ENCODE measurements at regions not wholly inside any gene's neighbourhood (a gene's known extent, or its start where the extent isn't known, plus 50 kb on each side); places are given as distances from the start of the nearest gene placed in this dataset.

DNA sequence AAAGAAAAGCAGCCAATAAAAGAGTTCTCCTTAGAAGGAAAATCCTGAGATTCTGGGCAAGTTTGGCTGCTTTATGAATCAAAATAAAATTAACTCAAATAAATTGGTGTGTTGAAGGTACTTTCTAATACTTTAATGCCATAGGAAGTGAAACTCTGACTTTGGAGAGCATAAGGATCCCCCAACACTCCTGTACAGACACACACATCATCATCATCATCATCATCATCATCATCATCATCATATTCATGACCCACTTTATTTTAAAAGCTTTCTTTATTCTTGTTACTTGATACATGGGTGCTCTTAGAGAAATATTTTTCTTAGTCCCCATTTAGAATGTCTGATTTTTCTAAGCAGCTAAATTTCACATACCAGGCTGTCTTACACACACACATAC is 283.1 kb upstream of the CYRIA start:
- TF ChIP-seq YY1 (IDR thresholded peaks at IDR 0.05; ENCODE audit: insufficient read depth, insufficient read length), result no peak
- TF ChIP-seq SUZ12 (IDR thresholded peaks at IDR 0.05; ENCODE audit: extremely low read depth, insufficient read depth, insufficient read length), result no peak
- TF ChIP-seq ZNF274 (IDR thresholded peaks at IDR 0.05; ENCODE audit: low read depth, low read length), result no peak

All from NT2/D1 (cell line).